OCI-LY7 (cell line): ENCODE measurements at regions not wholly inside any gene's neighbourhood (a gene's known extent, or its start where the extent isn't known, plus 50 kb on each side); places are given as distances from the start of the nearest gene placed in this dataset.

Experiments used
- CTCF ChIP-seq: fragments of 200-600 bp; sonication (generic); conservative IDR thresholded peaks from 2 replicates; pipeline ENCODE4 v1.5.1; 2014; ENCODE audit warnings: mild to moderate bottlenecking, antibody characterized with exemption, low read length, moderate library complexity, mixed read lengths
- EZH2phosphoT487 ChIP-seq: fragments of 200-600 bp; sonication (generic); IDR thresholded peaks from 2 replicates; pipeline ENCODE4 v1.6.1; 2018; ENCODE audit warnings: low read depth, borderline replicate concordance, mild to moderate bottlenecking, mixed run types, antibody characterized with exemption, low read length, moderate library complexity, mixed read lengths

GRCh38 chr1:82319546-82319945 is 518.8 kb downstream of the ADGRL2 start:
- TF ChIP-seq CTCF = no peak
- TF ChIP-seq EZH2phosphoT487 = no peak
